Hepatic stellate cell (primary cell): ENCODE measurements at regions not wholly inside any gene's neighbourhood (a gene's known extent, or its start where the extent isn't known, plus 50 kb on each side); places are given as distances from the start of the nearest gene placed in this dataset.
"Not testable (repeated sequence)": the region's sequence is repeated elsewhere in the genome, so short reads cannot be mapped to it uniquely, and the experiment has no call there.

Experiments
- DNase-seq: peaks from one replicate; pipeline ENCODE4 v3.0.0; 2011; ENCODE audit warnings: low spot score

- DNase-seq: no peak
Observed at GRCh38 chr3:153906366-153906765, 214.8 kb upstream of the ARHGEF26 start.

- DNase-seq: no peak
Observed at GRCh38 chr3:153910387-153910786, 210.8 kb upstream of the ARHGEF26 start.

DNA sequence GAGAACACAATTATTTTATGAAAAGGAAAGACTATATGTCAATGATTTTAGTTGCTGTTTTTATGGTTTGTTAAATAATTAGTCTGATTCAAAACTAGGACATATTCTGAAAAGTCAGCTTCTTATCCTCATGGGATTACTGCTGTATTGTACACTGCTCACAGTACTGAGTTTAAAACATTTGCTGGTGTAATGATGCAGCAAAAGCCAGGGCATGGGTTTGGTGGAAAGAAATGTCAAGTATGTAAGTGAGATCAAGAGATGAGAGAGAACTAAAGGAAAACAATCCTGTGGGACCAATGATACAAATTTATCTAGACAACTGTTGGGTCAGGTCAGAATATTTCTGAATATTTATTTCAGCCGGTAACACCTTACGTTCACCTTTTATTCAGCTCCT lies 210.1 kb upstream of the ARHGEF26 start:
- no peak for DNase-seq

GRCh38 chr3:153919773-153920172 lies 201.4 kb upstream of the ARHGEF26 start:
- no peak for DNase-seq

DNA sequence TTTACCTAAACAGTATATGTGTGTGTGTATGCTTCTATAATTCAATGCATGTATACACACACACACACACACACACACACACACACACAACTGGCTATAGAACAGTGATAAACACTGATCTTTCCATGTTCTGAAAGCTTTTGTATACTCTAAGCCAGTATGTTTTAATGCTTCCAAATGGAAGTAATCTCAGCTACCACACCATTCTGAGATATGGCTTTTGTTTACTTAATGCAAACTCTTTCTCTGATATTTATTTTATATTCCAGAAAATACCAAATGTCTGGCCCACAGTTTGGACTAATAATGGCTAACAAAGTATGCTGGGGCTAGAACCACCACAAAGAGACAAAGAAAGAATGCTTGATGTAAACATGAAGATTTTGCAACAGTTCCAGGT lies 199.4 kb upstream of the ARHGEF26 start:
- DNase-seq: no peak

DNA sequence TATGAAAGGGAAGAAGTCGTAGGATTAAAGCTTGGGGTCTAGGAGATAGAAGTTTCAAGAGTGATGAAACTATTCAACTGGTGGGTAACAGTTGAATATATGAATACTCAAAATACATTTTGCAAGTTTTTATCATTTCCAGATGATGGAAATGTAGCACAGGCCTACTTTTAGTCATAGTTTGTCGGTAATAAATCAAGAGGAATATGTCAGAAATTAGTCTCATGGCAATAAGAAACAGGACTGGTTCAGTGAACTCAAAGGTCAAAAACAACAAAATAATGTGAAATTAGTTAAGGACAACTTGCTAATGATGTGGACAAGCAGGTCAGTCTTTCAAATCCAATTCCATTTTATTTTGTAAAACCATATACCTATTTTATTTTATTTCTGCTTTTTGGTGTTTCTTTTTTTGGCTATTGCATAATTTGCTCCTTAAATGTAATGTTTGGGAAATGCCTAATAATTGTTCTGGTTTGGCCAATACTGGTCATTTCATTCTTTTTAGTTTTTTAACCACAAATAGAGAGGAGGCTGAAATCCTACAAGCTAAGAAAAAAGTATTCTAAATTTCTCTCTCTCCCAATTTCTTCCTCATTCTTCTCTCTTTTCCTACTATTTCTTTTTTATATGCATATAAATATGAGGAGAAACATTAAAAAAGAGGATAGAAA lies 195.2 kb upstream of the ARHGEF26 start:
- no peak for DNase-seq

DNA sequence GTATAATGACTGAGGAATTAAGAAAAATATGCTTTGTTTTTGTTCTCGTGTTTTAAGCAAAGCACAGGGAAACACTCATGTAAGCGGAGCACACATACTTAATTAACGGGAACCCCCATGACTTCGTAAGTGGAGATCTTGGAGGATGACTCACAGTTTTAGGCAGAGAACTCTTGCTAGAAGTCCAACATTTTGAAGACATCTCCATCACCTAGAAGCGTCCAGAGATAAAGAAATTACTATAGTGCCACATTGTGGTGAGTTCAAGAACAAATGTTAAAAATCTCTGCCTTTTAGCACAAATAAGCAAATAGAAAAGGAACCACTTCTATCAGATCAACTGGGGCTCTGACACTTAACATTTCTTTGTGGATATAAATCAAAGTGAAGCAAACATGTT lies 194.1 kb upstream of the ARHGEF26 start:
- no peak for DNase-seq

DNA sequence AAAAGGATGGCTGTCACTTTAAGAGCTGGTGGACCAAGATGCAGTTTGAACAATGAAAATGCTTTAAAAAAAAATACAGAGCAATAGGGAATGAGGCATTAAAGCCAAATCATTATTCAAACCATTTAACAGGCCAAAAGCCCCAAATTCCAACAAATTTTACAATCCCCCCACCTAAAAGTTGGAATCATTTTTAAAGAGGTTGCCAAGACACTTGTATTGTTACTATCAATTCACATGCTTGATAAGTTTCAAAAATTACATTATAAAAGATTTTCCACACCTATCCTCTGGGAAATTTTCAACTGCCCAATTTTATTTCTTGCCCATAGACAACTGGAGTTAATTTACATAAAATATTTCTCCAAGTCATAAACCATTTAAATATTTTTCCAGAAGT lies 192.3 kb upstream of the ARHGEF26 start:
- DNase-seq: no peak

GRCh38 chr3:153933481-153933880 lies 187.7 kb upstream of the ARHGEF26 start:
- not testable (repeated sequence) for DNase-seq

DNA sequence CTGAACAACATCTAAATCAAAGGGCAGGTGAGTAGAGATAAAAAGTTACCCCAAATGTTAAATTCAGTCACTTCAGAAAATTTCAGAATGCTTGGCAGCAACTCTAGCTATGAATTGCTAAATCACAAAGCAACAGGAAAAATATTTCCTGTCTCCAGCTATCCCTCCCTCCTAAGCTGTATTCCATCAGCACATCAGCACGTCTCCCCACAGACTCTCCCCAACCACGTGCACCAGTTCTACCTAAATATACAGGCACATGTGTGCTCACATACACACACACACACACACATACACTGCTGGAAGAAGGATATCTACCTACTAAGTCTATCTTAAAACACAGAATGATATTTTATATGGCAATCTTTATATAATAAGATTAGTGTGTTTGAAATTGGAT lies 177.1 kb upstream of the ARHGEF26 start:
- no peak for DNase-seq

- DNase-seq: no peak
Observed at GRCh38 chr3:153951276-153951675, 169.9 kb upstream of the ARHGEF26 start.

- no peak for DNase-seq
Observed at GRCh38 chr3:153952091-153952490, 169.1 kb upstream of the ARHGEF26 start.

GRCh38 chr3:153956613-153957012 lies 164.6 kb upstream of the ARHGEF26 start:
- DNase-seq: no peak

DNA sequence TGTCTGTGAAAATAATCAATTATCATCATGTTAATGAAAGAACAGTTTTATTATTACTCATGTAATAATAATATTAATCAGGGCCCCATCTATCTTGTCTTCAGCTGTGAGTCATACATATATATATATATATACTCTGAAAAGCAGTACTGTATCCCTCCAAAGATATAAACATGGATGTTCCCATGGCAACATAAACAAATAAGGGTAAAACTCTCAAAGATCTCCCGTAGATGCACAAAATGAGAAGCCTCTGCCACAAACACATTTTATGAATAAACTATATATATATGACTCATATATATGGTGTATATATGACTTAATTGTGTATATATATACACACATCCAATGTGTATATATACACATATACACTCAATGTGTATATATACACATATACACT lies 163.8 kb upstream of the ARHGEF26 start:
- no peak for DNase-seq

GRCh38 chr3:153958635-153959595 lies 162.3 kb upstream of the ARHGEF26 start:
- DNase-seq: no peak

DNA sequence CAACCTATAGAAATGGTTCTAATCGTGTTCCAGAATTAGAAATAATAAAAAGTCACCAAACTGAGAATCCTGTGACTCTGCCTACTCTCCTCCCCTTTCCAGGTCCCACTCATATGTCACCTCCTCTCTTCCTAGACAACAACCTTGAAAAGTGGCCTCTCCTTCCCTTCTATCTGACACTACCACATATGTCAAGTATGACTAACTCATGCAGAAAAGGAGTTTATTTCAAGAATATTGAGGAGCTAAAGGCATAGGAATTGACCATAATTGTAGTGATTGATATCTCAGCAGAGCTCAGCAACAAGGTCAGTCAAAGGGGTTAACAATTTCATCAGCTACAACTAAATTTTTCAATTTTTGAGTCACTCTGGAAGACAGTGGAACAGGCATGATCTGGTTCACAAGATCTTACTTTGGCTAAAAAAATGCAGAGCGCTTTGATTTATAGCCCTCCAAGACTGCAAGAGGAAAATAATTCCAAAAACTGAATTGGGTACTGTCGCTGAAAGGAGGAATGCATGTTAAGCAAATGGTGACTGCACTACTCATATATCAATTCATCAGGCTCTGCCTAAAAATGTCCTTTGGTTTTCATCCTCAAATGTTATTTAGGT lies 160.6 kb upstream of the ARHGEF26 start:
- no peak for DNase-seq

DNA sequence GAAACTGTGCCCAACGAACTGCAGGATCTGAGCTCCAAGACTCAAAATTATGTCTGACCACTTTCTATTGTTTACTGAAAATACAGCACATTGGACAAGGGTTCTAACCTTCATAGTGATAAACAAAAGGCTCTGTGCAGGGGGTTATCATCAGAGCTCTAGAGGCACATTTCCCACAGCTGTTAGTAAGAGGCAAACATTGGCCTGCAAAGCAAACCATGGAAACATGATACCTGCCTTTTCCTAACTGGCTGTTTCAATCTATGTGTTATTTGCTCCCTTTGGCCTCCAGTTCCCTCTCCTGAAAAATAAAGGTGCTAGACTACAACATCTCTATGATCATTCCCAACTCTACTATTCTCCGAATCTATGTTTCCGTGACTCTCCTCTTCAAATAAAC lies 159.7 kb upstream of the ARHGEF26 start:
- DNase-seq: no peak

- no peak for DNase-seq
Observed at GRCh38 chr3:153963012-153963411, 158.2 kb upstream of the ARHGEF26 start.

DNA sequence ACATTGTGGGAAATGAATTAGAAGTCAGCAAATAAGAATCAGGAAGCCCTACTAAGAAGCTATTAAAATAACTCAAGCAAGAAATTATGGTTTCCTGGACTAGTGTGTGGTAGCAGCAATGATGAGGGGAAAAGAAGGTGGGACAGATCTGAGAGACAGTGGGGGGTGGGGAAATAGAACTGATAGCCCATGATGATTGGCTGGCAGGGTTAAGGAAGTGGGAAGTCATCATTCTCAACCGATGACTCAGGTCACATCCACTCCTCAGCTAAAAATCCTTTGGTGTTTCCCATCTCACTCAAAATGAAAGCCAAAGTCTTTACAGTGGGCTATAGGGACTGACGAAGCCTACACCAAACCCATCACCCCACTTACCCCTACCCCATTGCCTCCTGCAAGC lies 153.9 kb upstream of the ARHGEF26 start:
- DNase-seq: no peak

DNA sequence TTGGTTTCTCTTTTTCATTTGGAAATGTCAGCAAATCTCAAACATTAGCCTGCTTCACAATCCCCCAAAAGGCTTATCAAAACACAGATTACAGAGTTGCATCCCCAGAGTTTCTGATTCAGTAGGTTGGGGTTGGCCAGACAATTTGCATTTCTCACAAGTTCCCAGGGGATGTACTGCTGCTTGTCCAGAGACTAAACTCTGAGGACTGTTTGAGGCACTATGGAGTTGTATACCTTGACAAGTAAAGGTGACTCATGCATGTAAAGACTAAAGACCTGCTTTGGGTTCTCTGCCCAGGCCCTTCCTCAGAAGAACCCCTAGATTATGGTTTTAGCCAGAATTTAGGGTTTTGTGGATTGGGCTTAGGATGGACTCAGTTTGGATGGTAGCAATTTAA lies 151.1 kb upstream of the ARHGEF26 start:
- no peak for DNase-seq

DNA sequence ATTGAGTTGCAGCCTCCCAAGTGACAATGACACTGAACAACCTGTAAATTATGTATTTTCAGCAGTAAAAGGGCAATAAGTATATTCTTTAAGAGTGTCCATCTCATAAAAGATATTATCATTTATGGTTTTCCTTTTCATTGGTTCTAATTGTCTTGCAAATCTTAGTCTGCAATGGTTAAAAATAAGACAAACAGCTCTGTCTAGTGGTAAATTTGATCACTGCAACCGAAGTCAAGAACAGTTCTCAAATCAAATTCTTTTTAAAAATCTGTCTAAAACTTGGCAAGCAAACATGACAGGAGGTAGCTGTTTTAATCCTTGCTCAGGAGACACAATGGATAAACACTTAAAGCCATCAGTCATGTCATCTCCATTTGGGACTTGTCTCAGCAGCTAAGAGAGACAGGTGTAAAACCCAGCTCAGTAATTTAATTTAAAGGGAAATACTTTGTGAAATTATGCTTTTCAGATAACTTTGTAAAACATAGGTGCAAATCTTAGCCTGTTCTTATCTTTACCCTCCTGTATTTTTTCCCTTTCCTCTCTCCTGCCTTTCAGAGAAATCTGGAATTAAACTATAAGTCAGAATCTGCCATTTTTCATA lies 150.3 kb upstream of the ARHGEF26 start:
- no peak for DNase-seq

DNA sequence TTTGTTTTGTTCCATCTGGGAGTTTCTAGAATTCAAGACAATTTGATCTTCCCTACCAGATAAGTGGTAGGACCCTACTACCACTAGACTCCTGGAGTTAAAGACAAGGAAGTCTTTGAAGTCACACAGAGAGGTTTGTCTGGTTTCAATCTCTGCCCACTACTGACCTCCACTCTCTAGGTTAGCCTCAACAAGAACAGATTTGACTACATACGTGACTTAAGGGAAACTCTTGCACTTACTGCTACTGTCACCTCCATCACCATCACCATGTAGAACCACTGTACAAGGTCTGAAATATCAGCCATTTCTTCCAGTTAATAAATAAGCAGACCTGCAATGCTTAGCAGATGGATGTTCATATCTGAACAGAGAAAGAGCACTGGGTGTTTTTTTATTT lies 148.3 kb upstream of the ARHGEF26 start:
- no peak for DNase-seq
